Activated CD4-positive, alpha-beta memory T cell treated with anti-CD3 and anti-CD28 coated beads, Interleukin-2, amount 10 ng/mL, durations not matched to agents 7 days and 5 days (primary cell): ENCODE measurements at regions not wholly inside any gene's neighbourhood (a gene's known extent, or its start where the extent isn't known, plus 50 kb on each side); places are given as distances from the start of the nearest gene placed in this dataset.
"Not testable (repeated sequence)": the region's sequence is repeated elsewhere in the genome, so short reads cannot be mapped to it uniquely, and the experiment has no call there.

ENCODE experiments used
- CTCF ChIA-PET: fragments of 350-600 bp; sonication (Branson Sonifier 250); formaldehyde crosslinking; loops from one replicate; lab custom pipeline; 2021; ENCODE audit warnings: antibody characterized with exemption, inconsistent platforms; lab: Charles Lee
- POLR2A ChIA-PET: fragments of 350-600 bp; sonication (Branson Sonifier 250); formaldehyde crosslinking; loops from one replicate; lab custom pipeline; 2021; ENCODE audit warnings: antibody characterized with exemption; lab: Charles Lee
- DNase-seq: peaks from one replicate; pipeline ENCODE4 v3.0.0-alpha.2; 2020
- H3K27ac Mint-ChIP-seq: one replicate; pipeline ENCODE4 v1.8.0; 2021; ENCODE audit warnings: mild to moderate bottlenecking, mixed read lengths
- H3K27me3 Mint-ChIP-seq: one replicate; pipeline ENCODE4 v1.8.0; 2021; ENCODE audit warnings: mixed read lengths
- H3K36me3 Mint-ChIP-seq: one replicate; pipeline ENCODE4 v1.8.0; 2021; ENCODE audit warnings: low read depth, mixed read lengths
- H3K4me1 Mint-ChIP-seq: one replicate; pipeline ENCODE4 v1.8.0; 2021; ENCODE audit warnings: mixed read lengths
- H3K4me3 Mint-ChIP-seq: one replicate; pipeline ENCODE4 v1.8.0; 2021; ENCODE audit warnings: mild to moderate bottlenecking, mixed read lengths
- H3K9me3 Mint-ChIP-seq: one replicate; pipeline ENCODE4 v1.8.0; 2021; ENCODE audit warnings: mixed read lengths

GRCh38 chr16:85220125-85220839, 108.0 kb upstream of the CIBAR2 start:
- Mint-ChIP-seq H3K27ac (no peak overlapping the region), H3K4me3 (no peak overlapping the region), H3K9me3 (no peaks in the 10 kb centered on the region), H3K36me3 (no peaks in the 10 kb centered on the region), H3K27me3 (no peaks in the 10 kb centered on the region), H3K4me1 (no peaks in the 10 kb centered on the region)
- POLR2A ChIA-PET: no interaction called here
- CTCF ChIA-PET: no interaction called here
- DNase-seq: no peak

- CTCF ChIA-PET: no interaction called here
- no peaks in the 10 kb centered on the region for H3K4me1 Mint-ChIP-seq
- H3K36me3 Mint-ChIP-seq: no peaks in the 10 kb centered on the region
- H3K27ac Mint-ChIP-seq: no peak overlapping the region
- no peak for DNase-seq
- POLR2A ChIA-PET: no interaction called here
- H3K27me3 Mint-ChIP-seq: no peaks in the 10 kb centered on the region
- H3K9me3 Mint-ChIP-seq: no peaks in the 10 kb centered on the region
- no peak overlapping the region for H3K4me3 Mint-ChIP-seq
These were observed 108.9 kb upstream of the CIBAR2 start for GRCh38 chr16:85220964-85221731.

- Mint-ChIP-seq H3K27ac (no peak overlapping the region), H3K9me3 (no peaks in the 10 kb centered on the region), H3K36me3 (no peaks in the 10 kb centered on the region), H3K4me3 (no peak overlapping the region), H3K27me3 (no peaks in the 10 kb centered on the region), H3K4me1 (no peaks in the 10 kb centered on the region)
- ChIA-PET POLR2A (no interaction called here), CTCF (no interaction called here)
- DNase-seq: no peak
These were observed 109.5 kb upstream of the CIBAR2 start for GRCh38 chr16:85221771-85222154.

GRCh38 chr16:85222155-85222863, 110.0 kb upstream of the CIBAR2 start:
- H3K9me3 Mint-ChIP-seq: no peaks in the 10 kb centered on the region
- CTCF ChIA-PET: no interaction called here
- POLR2A ChIA-PET: no interaction called here

GRCh38 chr16:85225257-85225656, 113.0 kb upstream of the CIBAR2 start:
- CTCF ChIA-PET: no interaction called here
- POLR2A ChIA-PET: no interaction called here

More at GRCh38 chr16:85222155-85222863, 110.0 kb upstream of the CIBAR2 start:
- no peaks in the 10 kb centered on the region for H3K4me1 Mint-ChIP-seq
- H3K27ac Mint-ChIP-seq: no peak overlapping the region
- H3K27me3 Mint-ChIP-seq: peaks cover 1% of the 10 kb centered on the region
- DNase-seq: no peak
- H3K36me3 Mint-ChIP-seq: no peaks in the 10 kb centered on the region
- H3K4me3 Mint-ChIP-seq: no peak overlapping the region

GRCh38 chr16:85225721-85226120, 113.4 kb upstream of the CIBAR2 start:
- H3K27ac Mint-ChIP-seq: no peak overlapping the region
- ChIA-PET POLR2A (no interaction called here), CTCF (no interaction called here)
- H3K36me3 Mint-ChIP-seq: no peaks in the 10 kb centered on the region
- H3K27me3 Mint-ChIP-seq: peaks cover 1% of the 10 kb centered on the region
- no peak overlapping the region for H3K4me3 Mint-ChIP-seq
- no peaks in the 10 kb centered on the region for H3K4me1 Mint-ChIP-seq
- H3K9me3 Mint-ChIP-seq: no peaks in the 10 kb centered on the region
- DNase-seq: no peak

More at GRCh38 chr16:85225257-85225656, 113.0 kb upstream of the CIBAR2 start:
- no peak for DNase-seq
- Mint-ChIP-seq H3K36me3 (no peaks in the 10 kb centered on the region), H3K4me3 (no peak overlapping the region), H3K27me3 (peaks cover 1% of the 10 kb centered on the region), H3K27ac (no peak overlapping the region), H3K4me1 (no peaks in the 10 kb centered on the region), H3K9me3 (no peaks in the 10 kb centered on the region)

- Mint-ChIP-seq H3K36me3 (no peaks in the 10 kb centered on the region), H3K27ac (no peak overlapping the region), H3K27me3 (peaks cover 1% of the 10 kb centered on the region), H3K9me3 (no peaks in the 10 kb centered on the region), H3K4me1 (no peaks in the 10 kb centered on the region), H3K4me3 (no peak overlapping the region)
- no peak for DNase-seq
- POLR2A ChIA-PET: no interaction called here
- CTCF ChIA-PET: no interaction called here
These were observed 115.0 kb upstream of the CIBAR2 start for GRCh38 chr16:85227084-85227945.

GRCh38 chr16:85227946-85228862, 115.9 kb upstream of the CIBAR2 start:
- ChIA-PET CTCF (no interaction called here), POLR2A (no interaction called here)
- Mint-ChIP-seq H3K36me3 (no peaks in the 10 kb centered on the region), H3K9me3 (no peaks in the 10 kb centered on the region), H3K27ac (no peak overlapping the region), H3K27me3 (peaks cover 1% of the 10 kb centered on the region), H3K4me3 (no peak overlapping the region), H3K4me1 (no peaks in the 10 kb centered on the region)
- no peak for DNase-seq

- H3K27ac Mint-ChIP-seq: no peak overlapping the region
- no peaks in the 10 kb centered on the region for H3K9me3 Mint-ChIP-seq
- ChIA-PET CTCF (no interaction called here), POLR2A (no interaction called here)
- H3K4me1 Mint-ChIP-seq: no peaks in the 10 kb centered on the region
- H3K4me3 Mint-ChIP-seq: no peak overlapping the region
- H3K27me3 Mint-ChIP-seq: peaks cover 4% of the 10 kb centered on the region
- H3K36me3 Mint-ChIP-seq: no peaks in the 10 kb centered on the region
- no peak for DNase-seq
These were observed 116.7 kb upstream of the CIBAR2 start for GRCh38 chr16:85228970-85229430.

- no peaks in the 10 kb centered on the region for H3K9me3 Mint-ChIP-seq
- H3K36me3 Mint-ChIP-seq: no peaks in the 10 kb centered on the region
- CTCF ChIA-PET: no interaction called here
- H3K27me3 Mint-ChIP-seq: peaks cover 9% of the 10 kb centered on the region
- H3K4me1 Mint-ChIP-seq: no peaks in the 10 kb centered on the region
- DNase-seq: no peak
- POLR2A ChIA-PET: no interaction called here
- no peak overlapping the region for H3K4me3 Mint-ChIP-seq
- no peak overlapping the region for H3K27ac Mint-ChIP-seq
These were observed 117.7 kb upstream of the CIBAR2 start for GRCh38 chr16:85229869-85230462.

- H3K9me3 Mint-ChIP-seq, CTCF ChIA-PET, H3K27me3 Mint-ChIP-seq, H3K27ac Mint-ChIP-seq, H3K36me3 Mint-ChIP-seq, H3K4me3 Mint-ChIP-seq, H3K4me1 Mint-ChIP-seq, POLR2A ChIA-PET, DNase-seq: not testable (repeated sequence)
These were observed 118.6 kb upstream of the CIBAR2 start for GRCh38 chr16:85230764-85231383.
